NT2/D1 (cell line): ENCODE measurements at regions not wholly inside any gene's neighbourhood (a gene's known extent, or its start where the extent isn't known, plus 50 kb on each side); places are given as distances from the start of the nearest gene placed in this dataset.

Experiments used
- DNase-seq: peaks from one replicate; pipeline ENCODE4 v3.0.0-alpha.2; 2011; ENCODE audit warnings: low read depth, low spot score
- H3K27me3 ChIP-seq: 2 replicates; pipeline ENCODE4 v1.6.0; 2011; ENCODE audit warnings: mild to moderate bottlenecking; ENCODE audit not compliant: insufficient read length, insufficient read depth
- H3K36me3 ChIP-seq: 2 replicates; pipeline ENCODE4 v1.6.1; 2011; ENCODE audit warnings: mild to moderate bottlenecking, low read length, mixed read lengths; ENCODE audit not compliant: insufficient read depth, insufficient read length
- H3K4me1 ChIP-seq: 2 replicates; pipeline ENCODE4 v1.5.1; 2011; ENCODE audit not compliant: insufficient read depth, insufficient read length
- H3K4me3 ChIP-seq: 2 replicates; pipeline ENCODE4 v1.5.1; 2011; ENCODE audit warnings: low read depth; ENCODE audit not compliant: insufficient read length
- H3K9ac ChIP-seq: 2 replicates; pipeline ENCODE4 v1.6.0; 2011; ENCODE audit warnings: low read depth; ENCODE audit not compliant: insufficient read length
- H3K9me3 ChIP-seq: 2 replicates; pipeline ENCODE4 v1.5.1; 2011; ENCODE audit warnings: mild to moderate bottlenecking, low read length; ENCODE audit not compliant: insufficient read depth
- SUZ12 ChIP-seq: IDR thresholded peaks from 2 replicates; pipeline ENCODE4 v1.6.1; 2011; ENCODE audit not compliant: insufficient read length, insufficient read depth; ENCODE audit errors: extremely low read depth
- YY1 ChIP-seq: IDR thresholded peaks from 2 replicates; pipeline ENCODE4 v1.6.1; 2011; ENCODE audit not compliant: insufficient read length, insufficient read depth
- ZNF274 ChIP-seq: IDR thresholded peaks from 2 replicates; pipeline ENCODE4 v1.6.1; 2011; ENCODE audit warnings: mild to moderate bottlenecking, low read depth, low read length

DNA sequence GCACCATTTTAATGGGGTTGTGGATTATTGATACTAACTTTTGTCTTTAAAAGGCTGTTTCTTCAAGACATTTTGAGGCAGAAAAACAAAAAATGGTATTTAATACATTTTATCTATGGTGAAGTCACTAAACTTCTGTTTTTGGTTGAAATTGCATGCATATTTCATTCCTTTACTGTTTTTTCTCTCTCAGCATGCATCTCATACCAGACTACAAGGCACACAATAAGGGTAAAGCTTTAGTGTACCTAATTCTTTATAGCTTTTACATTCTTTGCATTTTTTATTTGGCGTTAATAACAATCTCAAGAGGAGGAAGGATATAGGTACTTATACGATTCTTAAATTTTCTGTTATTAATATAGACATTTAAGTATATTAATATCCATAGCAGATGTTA lies 151.0 kb upstream of the DKK2 start:
- TF ChIP-seq ZNF274 (no peak), YY1 (no peak), SUZ12 (no peak)
- no peaks in the 10 kb centered on the region for H3K9me3 ChIP-seq
- no peaks in the 10 kb centered on the region for H3K4me1 ChIP-seq
- H3K36me3 ChIP-seq, result no peaks in the 10 kb centered on the region
- no peak overlapping the region for H3K9ac ChIP-seq
- no peaks in the 10 kb centered on the region for H3K27me3 ChIP-seq
- no peak for DNase-seq
- H3K4me3 ChIP-seq, result no peak overlapping the region

DNA sequence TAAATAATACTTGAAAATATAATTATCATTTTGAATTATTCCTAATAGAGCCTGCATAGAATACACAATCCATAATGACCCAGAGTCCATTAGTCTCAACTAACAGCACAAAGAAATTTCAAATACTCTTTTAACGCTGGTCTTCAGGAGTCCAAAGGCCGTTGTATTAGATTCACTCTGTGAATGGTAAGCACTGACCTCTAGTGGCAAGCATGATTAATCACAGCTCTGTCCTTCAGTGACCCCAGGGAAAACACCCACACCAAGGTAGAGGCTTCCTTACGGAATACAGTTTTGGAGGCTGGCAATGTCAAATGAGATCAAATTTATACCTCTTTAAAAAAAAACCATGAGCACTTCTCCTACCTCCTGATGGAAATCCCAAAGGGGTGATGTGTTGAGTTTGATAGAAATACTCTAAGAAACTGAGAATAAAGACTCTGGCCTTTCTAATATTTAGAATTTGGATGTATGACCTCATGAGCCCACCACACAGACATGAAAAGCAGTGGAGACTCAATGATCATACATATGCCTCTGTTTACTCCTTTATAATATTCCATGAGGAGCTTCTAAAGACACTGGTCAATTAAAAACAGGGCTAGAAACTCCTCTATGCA lies 147.2 kb upstream of the DKK2 start:
- Histone ChIP-seq H3K4me1 (no peaks in the 10 kb centered on the region), H3K4me3 (no peak overlapping the region), H3K36me3 (no peaks in the 10 kb centered on the region), H3K9ac (no peak overlapping the region), H3K9me3 (no peaks in the 10 kb centered on the region), H3K27me3 (no peaks in the 10 kb centered on the region)
- TF ChIP-seq ZNF274, result no peak
- TF ChIP-seq SUZ12, result no peak
- no peak for TF ChIP-seq YY1
- DNase-seq, result peak; percentile 23

DNA sequence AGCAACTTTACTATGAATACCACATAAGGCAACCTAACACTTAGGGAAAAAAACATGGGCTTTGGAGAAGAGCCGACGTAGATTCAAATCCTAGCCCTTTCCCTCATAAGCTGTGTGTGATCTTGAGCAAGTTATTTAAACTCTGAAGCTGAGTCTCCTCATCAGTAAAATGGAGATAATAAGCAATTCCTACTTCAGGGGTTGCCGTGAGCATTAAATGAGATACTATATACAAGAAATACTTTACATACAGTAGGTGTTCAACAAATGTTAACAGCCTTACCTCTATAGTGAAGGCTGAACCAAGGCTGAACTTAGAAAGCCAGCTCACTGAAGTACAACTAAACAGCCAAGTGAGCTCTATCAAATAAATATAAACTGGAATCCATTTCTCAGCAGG lies 146.2 kb upstream of the DKK2 start:
- DNase-seq, result no peak
- Histone ChIP-seq H3K4me1 (no peaks in the 10 kb centered on the region), H3K27me3 (no peaks in the 10 kb centered on the region), H3K9me3 (no peaks in the 10 kb centered on the region), H3K9ac (no peak overlapping the region), H3K4me3 (no peak overlapping the region), H3K36me3 (no peaks in the 10 kb centered on the region)
- no peak for TF ChIP-seq SUZ12
- TF ChIP-seq YY1, result no peak
- TF ChIP-seq ZNF274, result no peak

DNA sequence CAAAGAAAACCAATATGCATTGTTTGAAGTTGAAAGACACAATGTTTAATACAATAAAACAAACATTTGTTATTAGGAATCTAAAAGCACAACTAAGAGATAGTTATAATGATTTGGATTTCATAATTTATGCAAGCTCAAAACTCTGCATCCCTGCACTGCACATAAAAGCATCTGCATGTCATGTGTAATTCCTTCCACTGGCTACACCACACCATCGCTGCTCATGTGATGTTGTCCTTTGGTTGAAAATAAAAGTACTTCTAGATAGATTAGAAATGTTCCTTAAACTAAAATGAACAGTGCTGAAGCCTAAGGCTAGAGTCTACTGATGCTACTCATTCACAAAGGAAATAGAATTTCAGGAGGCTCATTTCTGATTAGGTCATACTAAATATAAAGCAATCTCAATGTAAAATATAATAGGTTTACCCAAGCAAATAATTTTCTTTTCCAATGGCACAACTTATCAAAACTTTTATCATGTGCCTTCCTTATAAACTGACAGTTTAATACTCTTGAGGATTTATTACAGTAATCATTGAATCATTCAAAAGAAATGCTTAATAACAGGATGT lies 130.8 kb upstream of the DKK2 start:
- Histone ChIP-seq H3K4me3 (no peak overlapping the region), H3K4me1 (no peaks in the 10 kb centered on the region), H3K36me3 (no peaks in the 10 kb centered on the region), H3K9ac (no peak overlapping the region), H3K27me3 (no peaks in the 10 kb centered on the region), H3K9me3 (peaks cover 7% of the 10 kb centered on the region; the same call in 1 of the 2 replicates)
- DNase-seq, result no peak
- TF ChIP-seq YY1 (no peak), SUZ12 (no peak), ZNF274 (no peak)

DNA sequence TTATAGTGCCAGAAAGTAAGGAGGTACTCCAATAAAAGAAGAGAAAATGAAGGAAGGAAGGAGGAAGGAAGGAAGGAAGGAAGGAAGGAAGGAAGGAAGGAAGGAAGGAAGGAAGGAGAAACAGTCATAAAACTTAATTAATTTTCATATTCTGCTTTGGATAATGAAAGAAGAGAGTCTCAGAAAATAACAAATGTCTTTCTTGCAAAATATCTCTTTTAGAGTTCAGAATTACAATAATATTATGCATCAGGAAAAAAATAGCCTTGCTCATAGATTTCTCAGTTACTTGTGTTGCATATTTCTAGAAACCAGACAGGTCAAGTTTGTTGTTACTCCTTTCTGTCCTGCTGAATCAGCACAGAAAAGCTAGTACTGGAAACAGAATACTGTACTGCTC lies 130.1 kb upstream of the DKK2 start:
- no peak for TF ChIP-seq ZNF274
- TF ChIP-seq SUZ12, result no peak
- no peak for TF ChIP-seq YY1
- peaks cover 7% of the 10 kb centered on the region; the same call in 1 of the 2 replicates for H3K9me3 ChIP-seq
- H3K27me3 ChIP-seq, result no peaks in the 10 kb centered on the region
- H3K4me3 ChIP-seq, result no peak overlapping the region
- DNase-seq, result no peak
- H3K4me1 ChIP-seq, result no peaks in the 10 kb centered on the region
- H3K9ac ChIP-seq, result no peak overlapping the region
- no peaks in the 10 kb centered on the region for H3K36me3 ChIP-seq

DNA sequence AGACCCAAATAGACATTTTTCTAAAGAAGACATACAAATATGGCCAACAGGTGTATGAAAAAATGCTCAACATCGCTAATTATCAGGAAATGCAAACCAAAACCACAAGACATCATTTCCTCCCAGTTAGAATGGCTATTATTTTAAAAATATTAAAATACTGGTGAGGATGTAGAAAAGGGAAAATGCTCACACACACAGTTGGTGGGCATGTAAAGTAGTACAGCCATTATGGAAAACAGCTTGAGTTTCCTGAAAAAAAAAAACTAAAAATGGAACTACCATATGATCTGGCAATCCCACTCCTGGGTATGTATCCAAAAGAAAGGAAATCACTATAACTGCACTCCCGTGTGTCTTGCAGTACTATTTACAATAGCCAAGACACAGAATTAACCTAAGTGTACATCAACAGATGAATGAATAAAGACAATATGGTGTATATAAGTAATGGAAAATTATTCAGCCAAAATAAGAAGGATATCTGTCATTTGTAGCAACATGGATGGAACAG lies 128.9 kb upstream of the DKK2 start:
- no peak overlapping the region for H3K9ac ChIP-seq
- H3K36me3 ChIP-seq, result no peaks in the 10 kb centered on the region
- H3K4me3 ChIP-seq, result no peak overlapping the region
- TF ChIP-seq YY1 (no peak), ZNF274 (no peak), SUZ12 (no peak)
- no peak for DNase-seq
- peaks cover 7% of the 10 kb centered on the region; the same call in 1 of the 2 replicates for H3K9me3 ChIP-seq
- H3K27me3 ChIP-seq, result no peaks in the 10 kb centered on the region
- no peaks in the 10 kb centered on the region for H3K4me1 ChIP-seq

DNA sequence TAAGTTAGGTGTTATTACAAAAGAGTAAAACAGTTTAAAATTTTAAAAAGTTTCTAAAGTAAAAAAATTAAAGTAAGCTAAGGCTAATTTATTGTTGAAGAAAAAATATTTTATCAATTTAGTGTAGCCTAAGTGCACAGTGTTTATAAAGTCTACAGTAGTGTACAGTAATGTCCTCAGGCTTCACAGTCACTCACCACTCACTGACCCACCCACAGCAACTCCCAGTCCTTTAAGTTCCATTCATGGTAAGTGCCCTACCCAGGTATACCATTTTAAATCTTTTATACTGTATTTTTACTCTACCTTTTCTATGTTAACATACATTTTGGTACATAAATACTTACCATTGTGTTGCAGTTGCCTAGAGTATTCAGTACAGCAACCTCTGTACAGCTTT lies 120.3 kb upstream of the DKK2 start:
- Histone ChIP-seq H3K36me3 (no peaks in the 10 kb centered on the region), H3K4me3 (no peak overlapping the region), H3K9ac (no peak overlapping the region), H3K27me3 (no peaks in the 10 kb centered on the region), H3K4me1 (no peaks in the 10 kb centered on the region), H3K9me3 (no peaks in the 10 kb centered on the region; the same call in 1 of the 2 replicates)
- TF ChIP-seq YY1 (no peak), ZNF274 (no peak), SUZ12 (no peak)
- no peak for DNase-seq
